Right kidney (tissue), 1 donor: ENCODE measurements at regions not wholly inside any gene's neighbourhood (a gene's known extent, or its start where the extent isn't known, plus 50 kb on each side); places are given as distances from the start of the nearest gene placed in this dataset.
A peak's percentile ranks its signal among the peaks of the same experiment; 100 is the strongest.
"Not testable (repeated sequence)": the region's sequence is repeated elsewhere in the genome, so short reads cannot be mapped to it uniquely, and the experiment has no call there.

Experiments
- DNase-seq: peaks from one replicate; pipeline ENCODE4 v3.0.0-alpha.2; 2016

DNA sequence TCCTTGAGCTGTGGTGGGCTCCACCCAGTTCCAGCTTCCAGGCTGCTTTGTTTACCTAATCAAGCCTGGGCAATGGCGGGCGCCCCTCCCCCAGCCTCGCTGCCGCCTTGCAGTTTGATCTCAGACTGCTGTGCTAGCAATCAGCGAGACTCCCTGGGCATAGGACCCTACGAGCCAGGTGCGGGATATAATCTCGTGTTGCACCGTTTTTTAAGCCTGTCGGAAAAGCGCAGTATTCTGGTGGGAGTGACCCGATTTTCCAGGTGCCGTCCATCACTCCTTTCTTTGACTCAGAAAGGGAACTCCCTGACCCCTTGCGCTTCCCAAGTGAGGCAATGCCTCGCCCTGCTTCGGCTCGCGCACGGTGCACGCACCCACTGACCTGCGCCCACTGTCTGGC, 133.0 kb upstream of the TCF4 start:
- DNase-seq, result not testable (repeated sequence)

DNA sequence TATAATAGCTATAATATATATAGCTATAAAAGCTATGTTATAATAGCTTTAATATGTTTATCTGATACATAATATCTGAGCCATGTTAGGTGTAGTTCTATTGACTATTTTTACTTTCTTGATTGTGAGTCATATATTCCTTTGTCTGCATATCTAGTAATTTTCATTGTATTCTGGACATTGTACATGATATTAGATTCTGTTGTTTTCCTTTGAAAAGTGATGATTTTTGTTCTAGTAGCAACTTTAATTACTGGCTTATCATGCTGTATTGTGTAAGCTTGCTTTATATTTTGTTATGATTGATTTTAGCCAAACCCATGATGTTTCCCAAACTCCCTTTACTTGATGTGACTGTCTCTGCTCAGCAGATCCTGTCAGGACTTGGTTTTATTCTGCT, 125.7 kb upstream of the TCF4 start:
- no peak for DNase-seq

DNA sequence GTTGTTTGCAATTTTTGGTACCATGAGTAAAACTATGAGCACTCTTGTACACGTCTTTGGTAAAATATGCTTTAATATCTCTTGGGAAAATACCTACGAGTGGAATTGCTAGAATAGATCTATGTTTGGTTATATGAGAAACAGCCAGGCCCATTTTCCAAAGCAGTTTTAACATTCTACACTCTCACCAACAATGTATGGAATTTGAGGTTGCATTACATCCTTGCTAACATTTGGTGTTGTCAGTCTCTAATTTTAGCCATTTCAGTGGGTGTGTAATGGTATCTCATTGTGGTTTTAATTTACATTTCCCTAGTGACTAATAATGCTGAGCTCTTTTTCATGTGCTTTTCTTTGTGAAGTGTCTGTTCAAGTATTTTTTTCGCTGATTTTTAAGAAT, 118.9 kb upstream of the TCF4 start:
- DNase-seq, result no peak

DNA sequence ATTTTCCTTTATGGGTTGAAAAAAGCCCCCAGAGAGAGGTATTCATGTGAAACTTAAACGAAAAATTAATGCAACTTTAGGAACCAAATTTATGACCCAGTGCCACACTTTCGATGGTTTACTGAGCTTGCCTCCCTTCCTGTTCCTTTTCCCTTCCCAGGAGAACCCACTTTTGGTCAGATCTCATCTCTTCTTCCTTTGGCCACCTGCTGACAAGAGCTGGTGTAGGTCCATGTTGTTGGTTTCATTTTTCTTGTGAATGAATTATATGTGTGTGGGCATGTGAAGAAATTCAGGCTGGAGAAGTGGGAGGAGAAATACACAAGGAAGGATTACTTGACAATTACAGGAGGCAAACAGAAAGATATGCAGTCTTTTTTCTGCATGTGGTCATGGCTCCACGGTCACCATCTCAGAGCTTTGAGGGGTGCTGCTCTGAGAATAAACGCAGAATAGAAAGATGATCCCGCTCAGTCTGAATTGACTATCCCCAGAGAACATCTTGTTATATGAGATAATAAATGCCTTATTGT, 111.3 kb upstream of the TCF4 start:
- peak; percentile 5 for DNase-seq

DNA sequence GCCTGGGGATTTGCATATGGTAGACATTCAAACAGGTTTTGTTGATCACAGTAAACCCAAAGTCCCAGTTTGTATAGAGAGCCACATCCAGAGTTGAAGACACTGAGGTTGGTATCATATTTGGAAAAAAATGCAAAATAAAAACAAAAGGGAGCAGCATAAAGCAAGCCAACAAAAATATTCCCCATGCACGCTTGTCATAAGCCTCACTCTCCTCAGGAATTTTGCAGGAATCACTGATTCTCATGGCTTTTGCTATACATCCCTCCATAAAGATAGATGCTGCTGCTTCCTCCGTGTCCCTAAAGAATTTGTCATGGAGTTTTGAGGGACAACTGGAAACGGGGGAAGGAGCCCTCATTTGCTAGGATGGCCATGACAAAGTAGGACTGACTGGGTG, 108.8 kb upstream of the TCF4 start:
- DNase-seq, result no peak

DNA sequence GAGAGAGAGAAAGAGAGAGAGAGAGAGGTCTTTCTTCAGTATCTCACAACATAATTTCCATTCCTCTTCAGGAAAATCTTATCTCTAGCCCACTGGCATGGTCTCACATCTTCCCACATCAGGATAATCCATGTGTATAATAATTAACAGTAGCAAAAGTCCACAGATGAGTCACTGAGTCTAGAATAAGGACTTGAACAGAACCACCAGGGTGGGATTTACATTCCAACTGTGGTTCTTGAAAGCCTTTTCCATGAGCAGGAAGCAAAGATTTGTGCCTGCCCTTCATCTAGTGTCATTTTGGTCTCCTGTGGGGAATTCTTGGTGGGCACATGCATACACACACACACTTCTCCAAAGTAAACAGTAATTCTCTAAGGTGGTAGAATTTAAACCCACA, 107.1 kb upstream of the TCF4 start:
- DNase-seq, result no peak

DNA sequence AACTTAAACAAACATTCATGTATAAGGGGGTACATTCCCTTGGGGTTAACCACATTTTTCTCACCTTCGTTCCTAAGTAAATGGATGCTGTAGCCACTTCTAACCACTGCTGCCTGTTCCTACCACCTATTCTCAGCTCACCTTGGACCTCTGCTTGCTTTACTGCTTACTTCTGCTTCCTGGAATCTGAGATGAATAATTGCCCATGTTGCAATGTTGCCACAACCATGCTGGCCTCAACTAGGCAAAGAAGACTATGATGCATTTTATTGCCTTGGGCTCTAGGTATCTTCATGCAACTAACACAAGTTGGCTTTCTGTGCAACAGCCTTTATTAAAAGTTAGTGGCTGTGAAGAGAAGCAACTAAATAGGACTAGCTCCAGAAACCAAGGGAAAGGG, 106.3 kb upstream of the TCF4 start:
- no peak for DNase-seq

DNA sequence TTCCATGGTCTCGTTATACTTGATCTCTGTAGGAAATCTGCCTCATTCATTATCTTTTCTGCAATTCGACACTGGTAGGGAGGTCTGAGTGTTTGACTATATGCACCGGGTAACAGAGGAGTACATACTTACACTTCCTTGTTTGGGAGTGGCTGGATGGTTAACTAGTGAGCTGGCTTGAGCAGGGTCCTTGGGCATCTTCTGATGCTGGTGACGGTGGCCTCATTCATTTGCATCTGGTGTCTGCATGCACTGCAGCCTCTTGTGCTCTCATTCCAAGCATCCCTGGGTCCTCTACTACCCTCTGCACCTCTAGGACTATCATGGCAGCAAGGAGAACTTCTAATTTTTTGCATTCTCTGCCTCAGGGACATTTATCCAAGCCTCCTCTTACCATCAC, 100.0 kb upstream of the TCF4 start:
- no peak for DNase-seq

DNA sequence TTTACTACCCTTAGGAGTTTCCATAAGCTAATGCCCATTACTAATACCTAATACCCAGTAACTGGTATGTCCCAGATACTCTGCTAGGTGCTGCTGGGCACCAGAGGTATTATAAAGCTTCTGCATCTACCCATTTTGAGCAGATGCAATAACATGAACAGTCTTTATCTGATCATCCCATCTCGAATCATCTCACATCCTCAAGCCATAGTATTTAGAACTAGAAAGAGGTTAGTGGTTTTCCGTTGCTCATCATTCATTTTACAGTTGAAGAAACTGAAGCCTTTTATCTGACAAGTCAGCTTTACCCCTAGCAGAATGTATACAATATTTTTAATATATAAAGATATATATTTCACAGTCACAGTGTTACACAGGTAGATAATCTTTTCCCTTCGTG, 99.1 kb upstream of the TCF4 start:
- no peak for DNase-seq

DNA sequence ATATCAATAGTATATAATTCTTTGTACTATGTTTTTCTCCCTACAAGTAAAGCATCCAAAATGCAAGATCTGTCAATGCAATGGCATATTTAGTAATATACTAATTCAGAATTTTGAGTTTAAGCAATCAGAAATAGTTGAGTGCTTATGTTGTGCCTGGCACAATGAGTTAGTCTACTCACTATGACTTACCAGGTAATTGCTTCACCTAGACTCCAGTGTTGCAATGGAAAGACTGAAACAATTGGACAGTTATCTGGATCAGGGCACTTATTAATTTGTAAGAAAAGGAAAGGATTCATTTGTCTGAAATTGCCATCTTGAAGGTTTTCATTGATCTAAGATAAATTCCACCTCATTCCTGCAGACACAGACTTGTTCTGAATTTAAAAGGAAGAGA, 97.6 kb upstream of the TCF4 start:
- no peak for DNase-seq

DNA sequence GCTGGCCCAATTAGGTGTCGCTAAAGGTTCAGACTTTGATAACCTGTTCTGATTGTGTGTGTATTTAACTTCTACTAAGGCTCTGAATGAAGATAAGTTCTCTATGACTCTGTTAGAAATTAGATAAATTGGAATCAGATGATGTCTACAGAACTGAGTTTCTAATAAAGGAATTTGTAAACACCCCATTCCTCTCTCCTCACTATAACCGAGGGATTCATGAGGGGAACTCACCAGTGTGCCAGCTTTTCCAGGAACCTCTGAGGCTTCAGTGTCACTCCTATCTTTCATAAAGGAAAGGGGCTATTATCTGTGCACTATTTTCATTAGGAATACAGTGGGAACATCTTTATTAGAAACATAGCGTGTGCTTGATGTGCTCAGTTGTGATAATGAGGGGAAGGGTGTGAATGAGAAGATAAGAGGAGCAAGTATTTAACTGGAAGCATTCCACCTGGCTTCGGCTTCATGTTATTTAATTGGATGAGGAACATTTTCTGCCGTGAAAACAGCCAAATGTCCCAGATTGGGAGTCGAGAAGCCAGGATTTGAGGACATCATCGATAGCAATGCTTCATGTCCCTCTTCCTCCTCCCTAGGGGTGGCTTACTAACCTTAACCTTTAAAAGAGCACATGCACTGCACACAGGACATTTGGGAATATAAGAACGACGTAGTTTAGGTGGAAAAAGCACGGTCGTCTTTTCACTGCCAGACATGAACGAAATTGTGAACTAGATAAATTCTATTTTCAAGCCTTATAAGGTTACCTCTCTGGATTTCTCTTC, 84.8 kb upstream of the TCF4 start:
- DNase-seq, result no peak

DNA sequence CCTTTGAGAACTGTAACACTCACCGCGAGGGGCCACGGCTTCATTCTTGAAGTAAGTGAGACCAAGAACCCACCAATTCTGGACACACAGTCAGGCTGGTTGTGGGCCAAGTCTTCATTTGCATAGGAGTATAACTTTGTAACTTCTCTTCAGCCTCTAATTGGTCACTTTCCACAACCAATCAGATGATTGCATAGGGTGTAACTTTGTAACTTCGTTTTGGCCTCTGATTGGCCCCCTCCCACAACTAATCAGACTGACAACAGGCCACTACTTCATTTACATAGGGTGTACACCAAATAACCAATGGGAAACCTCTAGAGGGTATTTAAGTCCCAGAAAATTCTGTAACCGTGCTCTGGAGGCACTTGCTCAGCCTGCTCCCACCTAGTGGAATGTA, 77.5 kb upstream of the TCF4 start:
- DNase-seq, result no peak

DNA sequence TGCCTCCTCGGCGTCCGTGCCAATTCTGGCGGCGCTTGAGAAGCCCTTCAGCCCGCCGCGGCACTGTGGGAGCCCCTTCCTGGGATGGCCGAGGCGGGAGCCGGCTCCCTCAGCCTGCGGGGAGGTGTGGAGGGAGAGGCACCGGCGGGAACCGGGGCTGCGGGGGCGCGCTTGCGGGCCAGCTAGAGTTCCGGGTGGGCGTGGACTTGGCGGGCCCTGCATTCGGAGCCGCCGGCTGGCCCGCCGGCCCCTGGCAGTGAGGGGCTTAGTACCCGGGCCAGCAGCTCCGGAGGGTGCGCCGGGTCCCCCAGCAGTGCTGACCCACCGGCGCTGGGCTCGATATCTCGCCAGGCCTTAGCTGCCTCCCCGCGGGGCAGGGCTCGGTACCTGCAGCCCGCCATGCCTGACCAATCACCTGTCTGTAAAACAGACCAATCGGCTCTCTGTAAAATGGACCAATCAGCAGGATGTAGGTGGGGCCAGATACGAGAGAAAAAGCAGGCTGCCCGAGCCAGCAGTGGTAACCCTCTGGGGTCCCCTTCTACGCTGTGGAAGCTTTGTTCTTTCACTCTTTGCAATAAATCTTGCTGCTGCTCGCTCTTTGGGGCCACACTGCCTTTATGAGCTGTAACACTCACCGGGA, 76.9 kb upstream of the TCF4 start:
- not testable (repeated sequence) for DNase-seq

DNA sequence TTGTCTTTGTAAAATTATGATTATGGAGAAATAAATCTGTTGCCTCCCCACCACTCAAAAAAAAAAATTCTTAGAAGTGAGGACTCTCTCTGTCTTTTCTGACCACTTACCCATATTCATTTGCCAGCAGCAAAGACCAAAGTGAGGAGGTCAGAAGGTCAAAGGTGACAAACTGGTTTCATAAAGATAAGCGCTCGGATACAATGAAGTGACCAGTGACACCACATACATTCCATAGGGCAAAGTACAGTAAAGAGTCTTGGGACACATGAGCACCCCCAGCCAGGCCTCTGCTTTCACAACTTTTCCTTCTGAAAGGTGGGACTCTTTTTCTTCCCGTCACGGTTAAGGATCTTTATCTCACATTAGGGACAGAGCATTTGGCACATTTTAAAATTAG, 75.9 kb upstream of the TCF4 start:
- DNase-seq, result no peak

DNA sequence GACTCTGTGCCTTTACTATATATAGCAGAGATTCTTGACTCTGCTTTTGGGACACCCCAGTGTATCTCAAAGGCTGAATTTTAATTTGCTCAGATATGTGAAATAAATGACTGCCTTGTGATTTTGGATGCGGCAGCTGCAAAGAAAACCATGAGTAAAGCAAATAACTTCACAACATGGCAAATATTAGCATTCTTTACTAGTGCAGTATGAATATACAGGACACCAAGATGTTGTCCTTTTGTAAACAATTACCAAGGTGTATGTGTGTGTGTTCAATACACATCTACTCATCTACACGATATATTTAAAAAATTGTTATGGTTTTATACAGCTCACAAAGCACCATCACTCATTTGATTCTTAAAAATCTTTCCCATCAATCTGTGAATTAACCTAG, 70.6 kb upstream of the TCF4 start:
- no peak for DNase-seq

DNA sequence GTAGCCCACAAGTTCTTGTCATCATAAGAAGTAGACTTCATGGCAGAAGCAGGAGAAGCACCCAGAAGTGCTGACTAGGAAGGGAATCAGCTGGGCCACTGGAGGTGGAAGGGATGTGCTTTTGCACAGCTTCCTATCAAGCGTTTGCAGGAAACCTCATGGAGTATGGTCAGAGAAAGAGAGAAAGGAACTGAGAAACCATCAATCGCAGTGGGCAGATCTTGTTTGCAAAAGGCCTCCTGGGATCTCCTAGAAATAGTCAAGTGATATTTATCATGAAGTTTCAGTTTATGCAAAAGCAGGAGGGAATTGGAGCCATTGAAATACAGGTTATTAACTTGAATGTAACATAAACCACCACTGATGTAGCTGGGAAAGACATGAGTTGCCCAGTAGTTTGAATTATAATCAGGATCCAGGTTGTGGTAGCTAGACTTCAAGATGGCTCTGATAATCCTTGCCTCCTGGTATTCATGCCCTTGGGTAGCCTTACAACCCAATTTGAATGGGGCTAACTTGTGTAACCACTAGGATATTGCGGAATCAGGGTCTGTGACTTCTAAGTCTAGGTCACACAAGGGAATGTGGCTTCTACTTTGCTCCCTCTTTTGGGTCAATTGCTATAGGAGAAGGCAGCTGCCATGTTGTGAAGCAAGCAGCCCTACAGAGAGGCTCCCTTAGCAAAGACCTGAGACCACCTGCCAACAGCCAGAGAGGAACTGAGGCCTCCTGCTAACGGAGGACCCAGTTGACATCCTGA, 69.8 kb upstream of the TCF4 start:
- no peak for DNase-seq

DNA sequence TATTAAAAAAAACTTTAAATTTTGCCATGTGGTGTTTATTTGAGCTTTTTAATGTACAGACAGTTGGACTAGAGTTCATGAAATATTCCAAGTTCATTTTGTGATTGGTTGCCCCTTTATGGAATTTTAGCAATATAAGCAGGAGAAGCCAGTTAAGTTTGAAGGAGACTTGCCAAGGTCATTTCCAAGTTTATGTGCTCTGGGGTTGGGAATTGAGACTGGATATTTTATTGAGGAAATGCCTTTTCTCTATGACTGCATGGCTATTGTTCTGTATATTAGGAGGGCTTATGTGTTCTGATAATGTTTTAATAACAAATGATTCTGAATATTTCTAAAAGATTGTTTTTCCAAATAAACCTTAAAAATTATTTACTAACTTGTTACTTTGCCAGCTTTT, 67.0 kb upstream of the TCF4 start:
- no peak for DNase-seq

DNA sequence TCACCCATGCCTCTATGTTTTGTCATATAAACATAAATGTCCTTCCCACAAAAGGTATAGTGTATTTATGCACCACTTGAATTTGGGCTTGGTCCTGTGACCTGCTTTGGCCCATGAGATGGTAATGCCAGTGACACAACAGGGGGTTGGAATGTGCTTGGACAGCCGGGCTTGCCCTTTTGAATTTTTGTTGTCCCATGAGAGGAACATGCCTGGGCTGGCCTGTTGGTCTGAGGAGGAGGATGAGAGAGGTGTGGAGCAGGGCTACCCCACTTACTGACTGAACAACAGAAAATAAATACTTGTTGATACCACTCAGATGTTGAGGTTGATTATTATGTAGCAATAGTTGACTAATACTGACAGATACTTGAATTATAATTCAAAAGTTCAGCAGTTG, 63.2 kb upstream of the TCF4 start:
- no peak for DNase-seq

DNA sequence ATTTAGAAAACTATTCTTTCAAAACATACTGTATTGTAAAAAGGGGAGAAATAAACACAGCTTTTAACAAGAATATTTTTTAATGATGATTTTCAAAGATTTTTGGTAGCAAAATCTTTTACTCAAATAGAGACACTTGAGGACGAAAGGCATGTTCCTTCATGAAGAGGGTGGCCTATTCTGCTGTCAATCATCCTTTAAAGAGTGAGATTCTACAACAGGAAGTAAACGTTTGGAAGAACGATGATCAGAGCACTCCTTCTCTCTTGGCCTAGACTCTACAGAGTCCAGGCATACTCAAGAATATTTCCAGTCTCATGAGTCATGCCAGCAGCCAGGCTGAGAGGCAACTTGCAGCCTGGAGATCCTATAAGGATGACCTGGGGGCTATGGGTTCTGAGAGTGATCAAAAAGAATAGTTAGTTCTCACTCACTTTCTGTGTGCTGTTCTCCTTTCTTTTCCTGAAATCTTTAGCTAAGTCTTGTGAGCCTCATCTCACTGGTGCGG, 62.4 kb upstream of the TCF4 start:
- no peak for DNase-seq

DNA sequence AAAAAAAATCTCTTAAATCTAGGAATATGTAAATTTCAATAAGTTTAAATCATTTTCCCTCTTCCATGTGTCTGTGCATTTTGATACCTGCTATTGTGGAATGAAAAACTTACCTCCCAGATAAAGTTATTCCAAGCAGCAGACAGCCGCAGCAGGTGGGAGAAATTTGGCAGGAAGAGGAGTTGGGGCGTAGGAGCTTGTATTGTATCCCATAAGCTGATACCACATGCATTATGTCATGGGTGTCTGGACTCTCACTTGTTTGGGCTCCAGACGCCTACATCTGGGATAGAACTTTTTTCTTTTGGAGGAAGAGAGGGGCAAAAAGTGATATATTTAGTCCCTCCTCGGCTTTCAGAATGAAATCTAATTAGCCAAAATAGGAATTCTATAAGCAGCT, 59.3 kb upstream of the TCF4 start:
- DNase-seq, result no peak

DNA sequence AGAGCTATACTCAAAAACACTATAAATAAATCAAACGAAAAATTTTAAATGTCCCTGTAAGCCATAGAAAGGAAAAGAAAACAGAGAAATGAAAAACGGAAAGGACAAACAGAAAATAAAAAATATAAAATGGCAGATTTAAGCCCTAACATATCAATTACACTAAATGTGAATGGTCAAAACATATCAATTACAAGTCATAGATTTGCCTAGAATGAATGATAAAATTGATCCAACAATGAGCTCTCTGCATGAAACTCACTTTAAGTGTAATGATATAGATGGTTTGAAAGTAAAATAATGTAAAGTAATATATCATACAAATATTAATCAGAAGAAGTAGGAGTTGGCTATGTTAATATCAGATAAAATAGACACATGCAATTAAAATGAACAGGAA, 54.2 kb upstream of the TCF4 start:
- no peak for DNase-seq

DNA sequence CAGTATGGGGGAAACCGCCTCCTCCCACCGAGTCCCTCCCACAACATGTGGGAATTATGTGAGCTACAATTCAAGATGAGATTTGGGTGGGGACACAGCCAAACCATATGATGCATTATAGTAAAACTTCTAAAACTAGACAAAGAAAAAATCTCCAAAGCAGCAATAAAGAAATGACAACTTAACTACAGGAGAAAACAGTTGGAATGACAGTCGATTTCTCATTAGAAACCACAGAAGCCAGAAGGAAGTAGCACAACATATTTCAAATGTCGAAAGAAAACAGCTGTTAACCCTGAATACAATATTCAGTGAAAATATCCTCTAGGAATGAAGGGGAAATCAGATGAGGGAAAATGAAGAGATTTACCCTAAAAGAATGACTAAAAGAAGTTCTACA, 53.5 kb upstream of the TCF4 start:
- no peak for DNase-seq
